Occipital lobe (tissue), 1 donor: ENCODE measurements at regions not wholly inside any gene's neighbourhood (a gene's known extent, or its start where the extent isn't known, plus 50 kb on each side); places are given as distances from the start of the nearest gene placed in this dataset.
"Not testable (repeated sequence)": the region's sequence is repeated elsewhere in the genome, so short reads cannot be mapped to it uniquely, and the experiment has no call there.

Experiments used
- DNase-seq: peaks from one replicate; lab custom pipeline; 2025; lab: John Stamatoyannopoulos, UW

- no peak for DNase-seq
Measured at GRCh38 chr6:157727629-157728182, 95.3 kb upstream of the SNX9 start.

- no peak for DNase-seq
Measured at GRCh38 chr6:157728183-157728881, 94.7 kb upstream of the SNX9 start.

GRCh38 chr6:157731221-157731620 lies 91.8 kb upstream of the SNX9 start:
- no peak for DNase-seq

GRCh38 chr6:157732007-157732406 lies 91.0 kb upstream of the SNX9 start:
- DNase-seq = no peak

- DNase-seq = no peak
Measured at GRCh38 chr6:157732416-157733161, 90.5 kb upstream of the SNX9 start.

- DNase-seq = not testable (repeated sequence)
Measured at GRCh38 chr6:157736555-157736954, 86.5 kb upstream of the SNX9 start.

GRCh38 chr6:157741321-157741947 lies 81.6 kb upstream of the SNX9 start:
- no peak for DNase-seq

- no peak for DNase-seq
Measured at GRCh38 chr6:157741948-157742556, 81.0 kb upstream of the SNX9 start.

GRCh38 chr6:157744102-157744601 lies 78.9 kb upstream of the SNX9 start:
- no peak for DNase-seq

- DNase-seq = no peak
Measured at GRCh38 chr6:157746897-157747296, 76.1 kb upstream of the SNX9 start.

GRCh38 chr6:157747370-157747769 lies 75.7 kb upstream of the SNX9 start:
- DNase-seq = no peak

GRCh38 chr6:157748839-157749571 lies 74.0 kb upstream of the SNX9 start:
- no peak for DNase-seq

- not testable (repeated sequence) for DNase-seq
Measured at GRCh38 chr6:157750973-157751372, 72.1 kb upstream of the SNX9 start.

- no peak for DNase-seq
Measured at GRCh38 chr6:157751547-157752200, 71.4 kb upstream of the SNX9 start.

- not testable (repeated sequence) for DNase-seq
Measured at GRCh38 chr6:157752879-157753278, 70.2 kb upstream of the SNX9 start.

- no peak for DNase-seq
Measured at GRCh38 chr6:157753291-157753690, 69.8 kb upstream of the SNX9 start.

- not testable (repeated sequence) for DNase-seq
Measured at GRCh38 chr6:157753801-157754200, 69.2 kb upstream of the SNX9 start.

GRCh38 chr6:157754351-157754750 lies 68.7 kb upstream of the SNX9 start:
- DNase-seq = no peak

- no peak for DNase-seq
Measured at GRCh38 chr6:157755032-157755745, 67.9 kb upstream of the SNX9 start.
